ENCODE measurements at regions not wholly inside any gene's neighbourhood (a gene's known extent, or its start where the extent isn't known, plus 50 kb on each side); places are given as distances from the start of the nearest gene placed in this dataset.
"Not testable (repeated sequence)": the region's sequence is repeated elsewhere in the genome, so short reads cannot be mapped to it uniquely, and the experiment has no call there.

DNA sequence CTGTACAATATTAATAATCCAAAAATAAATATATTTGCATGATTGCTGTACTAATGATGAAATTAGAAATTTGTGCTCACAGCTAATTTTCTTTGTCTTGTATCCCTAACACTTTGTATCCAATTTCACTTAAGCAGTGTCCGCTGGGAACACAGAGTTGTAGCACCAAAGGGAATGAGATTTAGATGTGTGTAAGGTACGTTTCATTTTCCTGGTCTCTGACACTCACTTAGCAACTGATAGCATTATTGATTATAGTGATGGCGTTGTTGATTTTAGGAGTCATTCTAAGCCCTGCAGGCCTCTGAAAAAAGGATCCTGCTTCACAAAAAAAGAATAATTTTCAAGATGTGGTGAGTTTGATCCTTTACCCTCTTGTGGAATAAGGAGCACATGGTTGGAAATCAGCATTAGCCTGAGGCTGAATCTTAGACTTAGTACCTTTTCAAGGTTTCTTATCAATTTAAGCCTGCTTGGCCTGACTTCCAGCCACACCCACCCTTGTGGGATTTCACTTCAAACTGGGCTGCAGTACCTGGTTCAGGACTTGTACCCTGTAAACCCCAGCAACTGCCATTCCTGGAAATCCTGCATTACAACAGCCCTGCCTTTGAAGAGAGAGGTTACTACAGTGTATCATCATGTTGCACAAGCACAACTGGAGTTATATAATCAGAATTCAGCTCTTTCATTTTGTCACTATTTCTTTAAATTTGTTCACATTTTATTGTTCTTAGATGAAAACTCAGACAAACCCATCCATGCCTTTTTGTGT lies 116.2 kb downstream of the RND3 start:
- DNase-seq (ENCODE audit: low read depth in 2 of 2): no peak

DNA sequence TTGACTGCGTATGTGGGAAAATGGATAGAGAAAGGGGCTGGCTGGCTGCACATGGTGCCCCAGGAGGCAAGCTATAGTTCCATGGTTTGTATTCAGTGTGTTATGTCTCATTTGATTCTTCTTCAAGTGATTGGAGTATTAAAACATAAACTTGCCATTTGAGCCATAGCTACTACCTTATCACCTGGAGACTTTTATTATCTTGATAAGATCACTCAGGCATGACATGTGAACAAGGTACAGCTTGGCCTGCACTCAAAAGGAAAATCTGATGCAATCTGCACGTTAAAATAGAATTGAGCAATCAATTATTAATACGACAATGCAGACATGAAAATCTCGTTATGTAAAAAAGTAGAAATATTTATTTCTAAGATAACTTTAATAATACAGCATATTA lies 116.9 kb downstream of the RND3 start:
- no peak for DNase-seq (ENCODE audit: low read depth in 2 of 2)

DNA sequence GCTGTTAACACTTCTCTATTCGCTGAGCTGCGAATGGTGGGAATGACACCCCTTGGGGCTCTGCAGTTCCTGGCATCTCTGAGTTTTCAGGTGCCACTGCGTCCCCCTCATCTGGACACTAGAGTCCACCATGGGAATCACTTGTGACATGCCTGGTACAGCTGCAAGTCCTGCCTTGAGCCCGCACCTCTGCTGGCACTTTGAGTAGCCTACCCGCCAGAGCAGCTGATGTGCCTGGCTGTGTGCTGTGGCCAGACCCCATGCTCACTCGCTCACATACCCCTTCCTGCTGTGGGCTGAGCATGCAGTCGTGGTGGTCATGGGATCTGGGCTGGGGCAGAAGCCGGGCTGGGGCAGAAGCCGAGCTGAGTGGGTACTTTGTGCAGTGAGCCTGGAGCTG lies 117.6 kb downstream of the RND3 start:
- no peak for DNase-seq (ENCODE audit: low read depth in 2 of 2)

DNA sequence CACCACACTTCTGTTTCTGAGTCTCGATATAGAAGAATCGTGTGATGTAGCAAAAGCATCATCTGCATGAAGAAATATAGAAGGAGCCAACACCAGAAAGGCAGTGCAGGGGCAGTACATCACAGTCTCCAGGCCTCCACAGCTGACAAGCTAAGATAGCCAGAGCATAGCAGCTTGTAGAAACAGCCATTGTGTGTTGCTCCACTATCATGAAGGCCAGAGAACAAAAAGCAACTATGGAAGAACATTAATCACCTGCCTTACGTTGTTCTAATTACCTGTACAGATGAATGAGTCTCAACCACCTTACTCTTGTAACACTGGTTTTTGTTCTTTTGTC lies 129.0 kb downstream of the RND3 start:
- no peak for DNase-seq (ENCODE audit: low read depth in 2 of 2)

DNA sequence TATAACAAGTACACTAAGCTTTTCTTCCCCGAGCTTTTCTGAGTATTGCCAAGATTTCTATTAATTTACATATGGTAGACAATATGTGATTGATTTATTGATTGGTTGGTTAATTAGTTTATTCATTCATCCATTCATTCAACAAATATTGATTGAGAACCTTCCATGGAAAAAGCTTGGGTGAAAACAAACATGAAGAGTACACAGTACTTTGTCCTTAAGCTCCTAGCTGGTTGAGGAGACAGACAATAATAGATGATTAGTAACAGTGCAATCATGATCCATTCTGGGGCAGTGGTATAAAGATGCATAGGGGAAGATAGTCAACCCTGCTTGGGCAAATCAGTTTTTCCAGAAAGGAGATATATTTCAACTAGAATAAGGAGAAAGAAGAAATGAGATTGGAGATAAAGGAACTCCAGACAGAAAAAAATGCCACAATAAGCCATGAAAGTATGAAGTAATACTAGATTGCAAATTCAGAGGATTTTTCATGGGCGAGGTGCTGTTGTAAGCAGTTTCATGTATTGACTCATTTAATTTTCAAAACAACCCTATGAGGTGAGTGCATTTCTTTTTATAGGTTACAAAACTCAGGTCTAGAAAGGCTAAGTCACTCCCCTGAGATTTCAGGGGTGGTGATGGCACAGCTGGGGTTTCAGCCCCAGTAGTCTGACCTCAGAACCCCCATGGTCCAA lies 129.5 kb downstream of the RND3 start:
- no peak for DNase-seq (ENCODE audit: low read depth in 2 of 2)

DNA sequence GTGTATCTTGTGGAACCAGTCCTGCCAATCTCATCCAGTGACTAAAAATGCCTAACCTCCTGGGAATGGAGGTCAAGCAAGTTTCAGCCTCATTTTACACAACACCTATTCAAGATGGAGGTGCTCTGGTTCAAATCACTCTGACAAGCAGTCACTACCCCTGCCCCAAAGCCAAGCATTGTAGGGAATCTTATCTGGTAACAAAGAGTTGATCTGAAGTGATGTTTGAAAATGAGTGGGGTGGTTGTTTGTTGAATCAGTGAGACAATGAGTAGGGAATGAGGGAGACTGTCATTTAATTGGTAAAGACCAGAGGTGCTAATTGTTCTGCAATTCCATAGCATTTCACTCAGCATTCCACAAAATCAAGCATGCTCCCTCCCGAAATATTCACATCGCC lies 132.0 kb downstream of the RND3 start:
- DNase-seq (ENCODE audit: low read depth in 2 of 2): no peak

DNA sequence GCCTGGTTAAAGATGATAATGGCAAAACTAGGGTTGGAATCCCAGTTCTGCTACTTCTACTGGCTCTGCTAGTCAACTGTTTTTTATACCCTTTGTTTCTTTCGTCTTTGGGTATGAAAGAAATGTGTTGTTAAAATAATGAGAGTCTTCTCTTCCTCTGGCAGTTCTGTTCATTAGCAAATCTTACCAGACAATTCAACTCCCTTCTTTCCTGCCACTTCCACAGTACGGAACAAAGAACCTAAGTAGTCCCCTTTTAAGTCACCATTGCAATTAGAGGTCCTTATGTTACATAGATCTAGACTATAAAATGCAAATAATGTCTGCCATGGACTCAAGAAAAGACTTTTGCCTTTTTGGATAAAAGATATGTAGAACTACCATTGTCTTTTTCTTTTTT lies 134.1 kb downstream of the RND3 start:
- DNase-seq (ENCODE audit: low read depth in 2 of 2): no peak

DNA sequence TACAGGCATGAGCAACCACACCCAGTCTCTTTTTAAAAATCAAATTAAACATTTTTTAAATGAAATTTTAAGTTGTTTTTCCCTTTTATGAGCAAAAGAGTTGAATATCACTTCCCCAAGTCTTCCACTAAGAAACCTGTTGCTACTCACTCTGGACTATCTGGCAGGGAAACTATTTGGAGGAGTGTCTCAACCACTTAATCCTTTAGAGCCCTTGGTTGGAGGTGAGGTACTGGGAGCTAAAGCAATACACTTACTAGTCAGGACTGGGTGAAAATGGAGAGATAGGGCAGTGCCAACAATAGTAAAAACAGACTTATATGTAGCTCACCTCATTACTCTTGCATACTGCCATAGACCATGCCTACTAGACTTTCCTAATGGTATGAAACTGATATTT lies 135.5 kb downstream of the RND3 start:
- DNase-seq (ENCODE audit: low read depth in 2 of 2): no peak

DNA sequence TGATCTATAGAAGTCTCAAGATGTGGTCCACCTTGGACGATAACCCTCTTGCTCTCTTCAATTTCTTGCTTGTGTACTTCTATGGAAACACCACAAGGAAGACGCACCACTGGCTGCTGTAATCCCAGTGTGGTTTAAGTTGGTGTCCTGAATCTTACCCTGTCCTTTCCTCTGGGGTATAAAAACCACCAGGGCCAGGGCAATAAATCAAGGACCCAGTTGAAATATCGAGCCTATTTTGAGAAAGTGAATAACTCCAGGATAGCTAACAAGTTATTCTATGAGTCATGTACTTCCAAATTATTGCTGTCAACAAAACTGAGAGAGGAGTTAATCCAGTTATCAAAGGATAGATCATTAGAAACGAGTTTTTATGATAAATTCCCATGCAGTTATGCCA lies 137.0 kb downstream of the RND3 start:
- DNase-seq (ENCODE audit: low read depth in 2 of 2): no peak

DNA sequence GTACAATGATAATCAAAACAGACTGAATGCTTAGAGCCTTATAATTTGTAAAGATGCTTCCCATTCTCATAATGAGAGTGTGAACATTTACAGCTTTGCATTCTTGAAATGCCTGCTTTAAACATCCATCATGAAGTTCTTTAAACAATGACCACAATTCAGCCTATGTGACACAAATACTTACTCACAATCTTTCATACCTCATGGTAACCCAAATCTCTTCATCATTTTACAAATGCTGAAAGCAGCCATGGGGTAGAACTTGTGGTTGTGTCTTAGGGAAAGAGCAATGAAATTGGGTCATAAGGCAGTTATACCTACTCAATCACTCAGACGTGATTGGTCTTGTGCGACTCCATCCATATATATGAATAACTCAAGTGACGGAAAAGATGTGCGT lies 140.7 kb downstream of the RND3 start:
- DNase-seq (ENCODE audit: low read depth in 2 of 2): peak; percentile 18 to 29

DNA sequence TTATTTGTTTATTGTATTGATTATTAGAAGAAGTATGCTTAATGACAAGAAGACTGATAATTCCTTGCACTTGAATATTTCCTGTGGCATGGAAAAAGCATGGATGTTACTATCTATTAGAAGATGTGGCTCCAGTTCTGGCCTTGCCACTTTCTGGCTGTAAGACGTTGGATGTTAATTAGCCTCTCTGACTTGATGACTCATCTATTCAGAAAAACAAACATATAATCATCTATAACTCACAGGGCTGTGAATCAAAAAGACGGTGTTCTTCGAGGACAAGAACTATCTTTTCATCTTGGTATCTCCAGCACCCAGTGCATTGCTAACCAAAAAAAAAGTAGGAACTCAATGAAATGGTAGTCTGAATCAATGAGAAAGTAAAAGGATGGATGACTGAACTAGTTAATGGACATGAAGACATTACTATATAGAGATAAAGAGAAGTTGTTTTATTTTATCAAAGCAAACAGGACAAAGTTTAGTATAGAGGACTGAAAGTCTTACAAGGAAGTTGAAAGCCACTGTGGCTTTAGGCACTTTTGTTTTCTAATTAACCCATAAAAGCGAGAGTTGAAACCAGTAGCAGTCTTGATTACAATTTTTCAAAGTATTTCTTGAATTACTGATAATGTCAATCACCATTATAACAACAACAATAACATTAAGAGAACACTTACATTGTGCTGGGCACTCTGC lies 145.3 kb downstream of the RND3 start:
- DNase-seq (ENCODE audit: low read depth in 2 of 2): no peak

DNA sequence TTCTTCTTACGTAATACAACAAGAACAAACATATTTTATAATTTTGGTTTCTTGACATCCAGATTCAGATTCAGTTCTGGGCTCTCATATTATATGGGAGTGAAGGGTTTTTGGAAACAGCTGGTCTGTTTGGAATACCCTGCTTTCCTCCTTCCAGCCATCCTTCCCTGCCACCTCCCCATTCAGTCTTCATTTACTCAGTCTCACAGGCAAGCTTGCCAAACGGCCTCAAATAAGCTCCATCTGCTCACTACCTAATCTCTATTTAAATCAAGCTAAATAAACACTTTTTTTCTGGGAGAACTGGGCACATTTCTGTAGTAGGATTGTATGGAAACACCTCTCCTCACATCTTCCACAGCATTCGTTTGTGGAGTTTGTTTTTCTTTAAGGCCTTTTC lies 147.5 kb downstream of the RND3 start:
- no peak for DNase-seq (ENCODE audit: low read depth in 2 of 2)

DNA sequence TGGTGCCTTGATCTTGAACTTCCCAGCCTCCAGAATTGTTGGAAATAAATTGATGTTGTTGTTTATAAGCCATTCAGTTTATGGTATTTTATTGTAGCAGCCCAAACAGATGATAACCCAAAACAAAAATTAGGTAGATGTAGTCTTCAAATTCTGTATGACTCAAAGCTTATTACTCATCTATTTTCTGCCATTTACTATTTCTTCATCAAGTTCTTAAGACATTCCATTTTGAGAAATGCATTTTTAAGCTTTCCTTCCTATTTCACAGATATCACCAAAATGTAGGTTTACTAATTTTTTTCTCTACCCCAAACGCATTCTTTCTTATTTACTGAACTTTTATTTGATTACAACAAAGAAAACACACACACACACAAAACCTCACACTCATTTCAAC lies 148.2 kb downstream of the RND3 start:
- DNase-seq (ENCODE audit: low read depth in 2 of 2): no peak

DNA sequence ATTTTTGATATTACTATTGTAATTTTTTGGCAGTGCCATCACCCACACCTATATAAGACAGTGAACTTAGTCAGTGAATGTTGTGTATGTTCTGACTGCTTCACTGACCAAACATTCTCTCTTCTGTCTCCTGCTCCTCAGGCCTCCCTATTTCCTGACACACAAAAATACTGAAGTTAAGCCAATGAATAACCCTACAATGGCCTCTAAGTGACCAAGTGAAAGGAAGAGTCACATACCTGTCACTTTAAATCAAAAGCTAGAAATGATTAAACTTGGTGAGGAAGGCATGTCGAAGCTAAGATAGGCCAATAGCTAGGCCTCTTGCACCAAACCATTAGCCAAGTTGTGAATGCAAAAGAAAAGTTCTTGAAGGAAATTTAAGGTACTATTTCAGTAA lies 151.9 kb downstream of the RND3 start:
- no peak for DNase-seq (ENCODE audit: low read depth in 2 of 2)

DNA sequence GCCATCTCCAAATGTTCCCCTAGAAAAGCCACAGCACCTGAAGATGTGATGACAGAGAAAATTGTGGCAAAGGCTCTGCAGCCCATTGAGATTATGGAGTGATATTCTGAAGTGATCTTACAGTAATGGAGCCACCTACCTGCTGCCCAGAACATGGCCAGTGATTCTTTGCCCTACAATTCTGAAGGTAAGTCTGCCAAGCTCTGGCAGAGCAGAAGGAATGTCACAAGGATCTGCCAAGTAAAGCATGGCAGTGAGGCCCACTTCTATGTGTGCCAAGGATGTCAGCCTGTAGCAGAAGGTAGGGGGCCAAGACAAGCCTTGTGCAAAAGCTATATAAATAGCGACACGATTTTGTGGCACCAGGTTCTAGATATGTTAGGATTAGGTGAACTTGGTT lies 155.1 kb downstream of the RND3 start:
- no peak for DNase-seq (ENCODE audit: low read depth in 2 of 2)

DNA sequence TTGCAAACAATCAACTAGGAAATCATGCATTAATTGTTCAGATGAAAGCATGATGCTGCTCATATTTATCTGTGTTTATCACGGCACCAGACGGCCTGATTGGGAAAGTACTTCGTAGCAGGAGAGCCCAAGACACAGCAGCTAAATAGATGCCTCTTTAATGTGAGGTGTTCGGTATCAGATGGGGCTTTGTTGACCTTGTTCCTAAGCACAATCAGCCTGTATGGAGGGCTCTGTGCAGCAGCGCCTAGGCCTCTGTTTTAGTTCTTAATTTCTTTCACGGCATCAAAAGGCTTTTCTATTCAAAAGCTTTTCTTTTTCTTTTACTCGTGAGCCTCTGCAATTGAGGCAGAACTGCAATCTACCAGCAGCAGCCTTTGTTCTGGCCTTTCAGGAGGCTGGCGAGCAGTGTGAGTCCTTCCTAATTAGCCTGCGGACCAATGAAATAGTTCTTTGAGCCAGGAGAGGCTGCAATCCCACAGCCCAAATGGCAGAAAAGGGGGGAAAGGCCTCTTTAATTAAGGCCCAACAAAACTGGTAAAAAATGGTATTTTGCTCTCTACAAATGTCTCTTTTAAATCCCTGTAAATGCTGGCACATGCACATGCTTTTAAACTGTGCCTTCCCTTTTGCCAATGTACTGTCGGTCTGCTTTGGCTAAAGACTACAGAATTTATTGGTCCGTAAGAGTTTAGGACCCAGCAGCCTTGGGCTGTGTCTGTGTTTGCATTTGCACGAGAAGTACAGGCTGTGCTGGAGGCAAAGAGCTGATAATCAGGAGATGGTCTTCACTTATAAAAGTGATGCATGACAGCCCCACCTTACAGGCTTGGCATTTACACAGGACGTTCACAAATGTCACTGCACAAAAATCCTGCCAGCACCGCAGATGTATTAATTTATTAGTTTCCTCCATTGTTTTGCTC lies 159.6 kb downstream of the RND3 start:
- DNase-seq (ENCODE audit: low read depth in 2 of 2): no peak

DNA sequence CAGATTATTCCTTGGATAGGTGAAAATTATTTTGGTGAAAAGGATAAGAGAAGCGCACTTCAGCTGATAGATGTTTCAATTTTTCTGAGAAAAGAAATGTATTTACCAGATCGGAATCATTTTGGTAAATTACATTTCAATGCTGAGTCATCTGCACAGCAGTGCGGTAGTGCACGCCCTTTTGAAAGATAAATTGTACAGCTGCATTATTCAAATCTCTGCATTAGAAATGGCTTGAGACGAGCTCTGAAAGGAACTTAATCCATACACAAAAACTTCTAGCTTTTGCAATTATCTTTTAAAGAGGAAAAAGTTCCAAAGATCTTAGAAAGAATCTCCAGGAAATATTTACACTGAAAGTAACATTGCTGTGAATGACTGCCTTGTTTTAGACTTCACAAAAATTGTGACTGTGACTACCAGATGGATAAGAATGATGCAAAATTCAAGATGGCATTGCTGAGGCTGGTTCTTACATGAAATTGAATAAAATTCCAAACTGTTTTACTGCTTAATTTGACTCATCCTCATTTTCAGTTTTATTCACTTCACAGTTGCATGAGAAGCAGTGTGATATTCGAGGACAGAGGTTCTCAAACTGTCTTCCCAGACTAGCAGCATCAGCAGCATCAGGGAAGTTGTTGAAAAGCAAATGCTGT lies 161.7 kb downstream of the RND3 start:
- no peak for DNase-seq (ENCODE audit: low read depth in 2 of 2)

DNA sequence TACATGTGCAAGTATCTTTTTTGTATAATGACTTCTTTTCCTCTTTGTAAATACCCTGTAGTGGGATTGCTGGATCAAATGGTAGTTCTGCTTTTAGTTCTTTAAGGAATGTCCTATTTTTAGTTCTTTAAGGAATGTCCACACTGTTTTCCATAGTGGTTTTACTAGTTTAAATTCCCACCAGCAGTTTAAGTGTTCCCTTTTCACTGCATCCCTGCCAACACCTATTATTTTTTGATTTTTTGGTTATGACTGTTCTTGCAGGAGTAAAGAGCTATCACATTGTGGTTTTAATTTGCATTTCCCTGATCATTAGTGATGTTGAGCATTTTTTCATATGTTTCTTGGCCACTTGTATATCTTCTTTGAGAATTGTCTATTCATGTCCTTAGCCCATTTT lies 164.4 kb downstream of the RND3 start:
- not testable (repeated sequence) for DNase-seq (ENCODE audit: low read depth in 2 of 2)

DNA sequence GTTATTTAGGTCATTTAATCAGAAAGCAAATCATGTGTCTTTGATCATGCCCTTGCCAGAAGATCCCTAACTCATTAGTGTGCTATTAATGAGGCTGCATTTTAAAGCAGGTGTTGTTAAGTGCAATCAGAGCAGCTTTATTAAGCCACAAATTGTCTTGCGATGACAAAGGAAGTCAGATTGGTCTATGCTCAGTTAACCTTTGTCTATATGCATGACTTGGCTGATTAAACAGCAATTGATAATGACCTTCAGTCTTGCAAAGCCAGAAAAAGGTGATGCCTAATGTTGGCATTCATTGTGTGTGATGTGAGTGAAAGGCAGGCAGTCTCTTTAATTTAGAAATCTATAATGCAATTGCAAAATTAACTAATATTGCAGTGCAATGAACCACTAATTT lies 166.9 kb downstream of the RND3 start:
- DNase-seq (ENCODE audit: low read depth in 2 of 2): no peak

DNA sequence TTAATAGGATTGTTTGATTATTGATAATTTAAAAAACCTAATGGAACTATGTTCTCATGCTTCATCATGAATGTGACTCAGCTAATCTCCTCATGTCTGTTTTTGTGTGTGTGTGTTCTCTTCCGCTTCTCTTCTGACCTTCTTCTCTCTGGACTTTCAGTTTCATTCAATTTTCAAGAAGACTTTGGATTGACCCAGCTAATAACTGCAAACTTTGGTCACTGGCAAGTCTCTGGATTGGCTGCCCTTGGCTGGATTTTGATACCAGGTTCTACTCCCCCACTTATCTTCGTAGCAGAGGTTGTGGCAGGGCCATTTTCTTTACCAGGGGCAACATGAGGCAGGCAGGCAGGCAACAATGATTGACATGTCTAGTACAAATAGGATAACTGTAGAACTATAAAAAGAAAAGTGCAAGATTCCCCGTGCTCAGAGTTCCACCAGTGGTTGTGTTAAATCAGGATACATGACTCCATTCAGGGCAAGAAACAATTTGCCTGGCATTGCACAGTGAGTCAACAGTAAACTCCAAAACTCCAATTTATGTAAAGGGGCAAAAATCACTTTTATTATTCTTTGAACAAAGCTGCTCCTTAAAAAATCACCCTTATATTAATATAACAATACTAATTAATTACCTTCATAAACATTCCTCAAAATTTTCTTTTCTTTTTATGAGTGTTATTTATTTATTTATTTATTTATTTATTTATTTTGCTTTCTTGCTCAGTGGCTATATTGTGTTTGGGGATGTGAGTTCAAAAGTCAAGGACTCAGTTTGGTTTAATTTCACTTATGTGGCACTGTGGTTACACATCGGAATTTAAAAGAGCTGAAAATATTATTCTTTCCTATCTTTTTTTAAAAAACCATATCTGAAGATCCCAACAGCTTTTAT lies 167.6 kb downstream of the RND3 start:
- DNase-seq (ENCODE audit: low read depth in 2 of 2): no peak
